ENCODE measurements at regions not wholly inside any gene's neighbourhood (a gene's known extent, or its start where the extent isn't known, plus 50 kb on each side); places are given as distances from the start of the nearest gene placed in this dataset.

GRCh38 chr9:87421734-87422133, 75.9 kb upstream of the DAPK1 start:
- TF ChIP-seq, protein P1, sequence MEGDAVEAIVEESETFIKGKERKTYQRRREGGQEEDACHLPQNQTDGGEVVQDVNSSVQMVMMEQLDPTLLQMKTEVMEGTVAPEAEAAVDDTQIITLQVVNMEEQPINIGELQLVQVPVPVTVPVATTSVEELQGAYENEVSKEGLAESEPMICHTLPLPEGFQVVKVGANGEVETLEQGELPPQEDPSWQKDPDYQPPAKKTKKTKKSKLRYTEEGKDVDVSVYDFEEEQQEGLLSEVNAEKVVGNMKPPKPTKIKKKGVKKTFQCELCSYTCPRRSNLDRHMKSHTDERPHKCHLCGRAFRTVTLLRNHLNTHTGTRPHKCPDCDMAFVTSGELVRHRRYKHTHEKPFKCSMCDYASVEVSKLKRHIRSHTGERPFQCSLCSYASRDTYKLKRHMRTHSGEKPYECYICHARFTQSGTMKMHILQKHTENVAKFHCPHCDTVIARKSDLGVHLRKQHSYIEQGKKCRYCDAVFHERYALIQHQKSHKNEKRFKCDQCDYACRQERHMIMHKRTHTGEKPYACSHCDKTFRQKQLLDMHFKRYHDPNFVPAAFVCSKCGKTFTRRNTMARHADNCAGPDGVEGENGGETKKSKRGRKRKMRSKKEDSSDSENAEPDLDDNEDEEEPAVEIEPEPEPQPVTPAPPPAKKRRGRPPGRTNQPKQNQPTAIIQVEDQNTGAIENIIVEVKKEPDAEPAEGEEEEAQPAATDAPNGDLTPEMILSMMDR (conservative IDR thresholded peaks at IDR 0.05), result no peak
- TF ChIP-seq EZH2 (IDR thresholded peaks at IDR 0.05; ENCODE audit: low read depth), result no peak
